NCI-H1092 (cell line): ENCODE measurements at regions not wholly inside any gene's neighbourhood (a gene's known extent, or its start where the extent isn't known, plus 50 kb on each side); places are given as distances from the start of the nearest gene placed in this dataset.

Source experiments
- DNase-seq: peaks from one replicate; lab custom pipeline; 2025; lab: John Stamatoyannopoulos, UW

GRCh38 chr1:170219163-170219562, 73.4 kb downstream of the NTMT2 start:
- DNase-seq: no peak

GRCh38 chr1:170221031-170221430, 75.3 kb downstream of the NTMT2 start:
- no peak for DNase-seq

- no peak for DNase-seq
Measured at GRCh38 chr1:170221495-170221894, 75.7 kb downstream of the NTMT2 start.

GRCh38 chr1:170224469-170224868, 78.7 kb downstream of the NTMT2 start:
- DNase-seq: no peak

GRCh38 chr1:170225781-170226530, 80.2 kb downstream of the NTMT2 start:
- no peak for DNase-seq

GRCh38 chr1:170226767-170227166, 81.0 kb downstream of the NTMT2 start:
- no peak for DNase-seq

- DNase-seq: no peak
Measured at GRCh38 chr1:170230323-170230722, 84.6 kb downstream of the NTMT2 start.

GRCh38 chr1:170231662-170232061, 85.9 kb downstream of the NTMT2 start:
- DNase-seq: no peak

GRCh38 chr1:170238704-170239391, 93.1 kb downstream of the NTMT2 start:
- no peak for DNase-seq

- DNase-seq: no peak
Measured at GRCh38 chr1:170239445-170239844, 93.7 kb downstream of the NTMT2 start.

GRCh38 chr1:170240409-170240808, 94.7 kb downstream of the NTMT2 start:
- DNase-seq: no peak

GRCh38 chr1:170241266-170241851, 95.6 kb downstream of the NTMT2 start:
- DNase-seq: no peak

GRCh38 chr1:170247751-170248521, 102.2 kb downstream of the NTMT2 start:
- no peak for DNase-seq

GRCh38 chr1:170250531-170251276, 104.9 kb downstream of the NTMT2 start:
- no peak for DNase-seq

- no peak for DNase-seq
Measured at GRCh38 chr1:170252851-170253579, 107.3 kb downstream of the NTMT2 start.

GRCh38 chr1:170254371-170254770, 108.6 kb downstream of the NTMT2 start:
- no peak for DNase-seq

- DNase-seq: no peak
Measured at GRCh38 chr1:170261669-170262068, 115.9 kb downstream of the NTMT2 start.

- DNase-seq: no peak
Measured at GRCh38 chr1:170262276-170262939, 116.6 kb downstream of the NTMT2 start.

GRCh38 chr1:170265234-170265633, 119.5 kb downstream of the NTMT2 start:
- no peak for DNase-seq

GRCh38 chr1:170267317-170267716, 121.6 kb downstream of the NTMT2 start:
- DNase-seq: no peak
